NCI-H2029 treated with DMSO at 0.1 percent for 48 hours (cell line): ENCODE measurements at regions not wholly inside any gene's neighbourhood (a gene's known extent, or its start where the extent isn't known, plus 50 kb on each side); places are given as distances from the start of the nearest gene placed in this dataset.
"Not testable (repeated sequence)": the region's sequence is repeated elsewhere in the genome, so short reads cannot be mapped to it uniquely, and the experiment has no call there.

Source experiments
- DNase-seq: peaks from one replicate; lab custom pipeline; 2025; lab: John Stamatoyannopoulos, UW

- DNase-seq: no peak
Measured at GRCh38 chr3:137615659-137616418, 148.3 kb upstream of the SOX14 start.

- no peak for DNase-seq
Measured at GRCh38 chr3:137641879-137642704, 122.0 kb upstream of the SOX14 start.

- peak; percentile 3 for DNase-seq
Measured at GRCh38 chr3:137642831-137643230, 121.3 kb upstream of the SOX14 start.

GRCh38 chr3:137647179-137647578, 116.9 kb upstream of the SOX14 start:
- no peak for DNase-seq

DNA sequence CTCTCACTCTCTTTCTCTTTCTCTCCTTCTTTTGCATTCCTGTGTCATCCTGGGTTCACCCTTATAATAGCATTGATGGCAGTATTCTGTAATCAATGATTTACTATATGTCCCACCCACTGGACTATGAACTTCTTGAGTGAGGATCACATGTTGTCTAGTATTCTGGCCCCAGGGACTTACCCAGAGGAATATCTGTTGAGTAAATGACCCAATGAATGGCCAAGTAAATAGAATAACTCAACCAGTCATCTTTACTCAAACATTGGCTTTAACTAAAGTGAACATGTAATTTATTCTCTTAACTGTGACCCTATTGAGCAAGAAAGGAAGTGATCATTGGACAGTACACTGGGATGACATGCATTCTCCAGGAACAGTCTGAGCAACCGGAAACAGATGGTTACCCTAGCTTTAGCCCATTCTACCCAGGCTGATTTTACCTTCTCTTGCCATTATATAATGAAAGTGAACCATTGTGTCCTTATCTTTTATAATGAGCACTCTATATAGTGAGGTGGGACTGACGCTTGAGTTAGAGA, 94.5 kb upstream of the SOX14 start:
- no peak for DNase-seq

GRCh38 chr3:137687181-137687879, 76.8 kb upstream of the SOX14 start:
- DNase-seq: no peak

DNA sequence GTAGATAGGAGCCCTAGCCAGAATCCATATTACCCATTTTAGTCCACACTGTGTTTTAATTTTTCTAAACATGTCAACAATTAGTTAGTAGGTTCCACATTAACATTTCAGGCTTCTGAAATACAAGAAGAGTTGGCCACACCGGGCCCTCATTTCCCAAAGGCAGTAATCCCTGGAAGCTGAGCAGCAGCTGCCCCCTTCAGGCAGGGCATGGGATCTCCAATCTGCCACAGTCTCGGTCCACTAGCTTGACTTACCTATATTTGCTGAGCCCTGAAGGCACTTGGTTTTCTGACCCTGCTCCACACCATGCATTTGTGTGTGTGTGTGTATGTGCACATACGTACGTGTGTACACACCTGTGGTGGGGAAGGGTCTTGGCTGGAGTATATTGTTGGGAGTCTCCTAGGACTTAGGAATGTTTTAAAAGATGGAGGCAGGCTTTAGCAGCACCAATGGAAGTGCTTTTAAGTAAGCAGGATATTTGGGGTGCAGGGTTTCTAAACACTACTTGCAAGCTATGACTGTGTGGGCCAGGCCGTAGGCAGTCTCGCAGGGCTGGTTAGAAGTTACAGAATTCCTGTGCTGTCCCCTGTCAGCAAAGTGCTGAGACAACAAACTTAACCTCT, 71.2 kb upstream of the SOX14 start:
- no peak for DNase-seq

- DNase-seq: no peak
Measured at GRCh38 chr3:137693791-137694190, 70.3 kb upstream of the SOX14 start.

DNA sequence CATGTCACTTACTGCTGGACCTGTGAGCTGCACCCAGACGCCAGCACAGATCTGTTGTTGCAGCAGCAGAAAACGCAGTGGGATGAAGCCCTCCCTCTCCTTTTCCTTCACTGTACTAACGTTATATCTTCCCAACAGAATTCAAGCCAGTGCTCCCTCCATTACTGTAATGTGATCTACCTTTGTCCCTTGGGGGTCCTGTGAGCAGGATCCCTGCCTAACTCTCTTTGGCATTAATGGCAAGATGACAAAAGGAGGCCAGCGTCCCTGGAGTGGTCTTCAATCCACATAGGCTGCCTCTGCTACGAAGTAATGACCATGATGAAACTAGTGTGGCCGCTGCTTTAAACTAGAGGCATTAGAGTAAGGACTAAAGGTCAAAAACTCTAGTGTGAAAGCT, 69.3 kb upstream of the SOX14 start:
- no peak for DNase-seq

DNA sequence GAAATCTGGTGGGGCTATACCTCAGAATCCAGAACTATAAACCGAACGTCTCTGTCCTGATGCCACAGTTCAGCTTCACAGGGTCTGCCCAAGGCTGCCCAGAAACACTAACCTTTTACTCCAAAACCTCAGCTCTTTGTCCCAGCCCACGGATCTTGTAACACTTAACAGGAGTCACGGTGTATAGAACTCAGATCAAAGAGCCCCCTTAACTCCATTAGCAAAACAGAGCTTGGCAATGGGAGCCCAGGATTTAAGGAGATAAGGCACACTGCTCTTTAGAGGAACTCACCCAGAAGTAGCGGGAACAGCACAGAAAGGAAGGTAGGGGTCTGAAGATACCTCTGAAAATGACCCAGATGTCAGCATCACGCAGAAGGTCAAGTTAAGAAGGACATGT, 68.8 kb upstream of the SOX14 start:
- no peak for DNase-seq

- peak; percentile 2 for DNase-seq
Measured at GRCh38 chr3:137709011-137709601, 55.0 kb upstream of the SOX14 start.

DNA sequence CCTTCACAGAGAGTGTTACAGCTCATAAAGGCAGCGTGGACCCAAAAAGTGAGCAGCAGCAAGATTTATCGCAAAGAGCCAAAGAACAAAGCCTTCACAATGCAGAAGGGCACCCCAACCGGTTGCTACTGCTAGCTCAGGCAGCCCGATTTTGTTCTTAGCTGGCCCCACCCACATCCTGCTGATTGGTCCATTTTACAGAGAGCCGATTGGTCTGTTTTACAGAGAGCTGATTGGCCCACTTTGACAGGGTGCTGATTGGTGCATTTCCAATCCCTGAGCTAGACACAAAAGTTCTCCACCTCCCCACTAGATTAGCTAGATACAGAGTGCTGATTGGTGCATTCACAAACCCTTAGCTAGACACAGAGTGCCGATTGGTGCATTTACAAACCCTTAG, 50.1 kb upstream of the SOX14 start:
- DNase-seq: not testable (repeated sequence)
